ENCODE measurements at regions not wholly inside any gene's neighbourhood (a gene's known extent, or its start where the extent isn't known, plus 50 kb on each side); places are given as distances from the start of the nearest gene placed in this dataset.

DNA sequence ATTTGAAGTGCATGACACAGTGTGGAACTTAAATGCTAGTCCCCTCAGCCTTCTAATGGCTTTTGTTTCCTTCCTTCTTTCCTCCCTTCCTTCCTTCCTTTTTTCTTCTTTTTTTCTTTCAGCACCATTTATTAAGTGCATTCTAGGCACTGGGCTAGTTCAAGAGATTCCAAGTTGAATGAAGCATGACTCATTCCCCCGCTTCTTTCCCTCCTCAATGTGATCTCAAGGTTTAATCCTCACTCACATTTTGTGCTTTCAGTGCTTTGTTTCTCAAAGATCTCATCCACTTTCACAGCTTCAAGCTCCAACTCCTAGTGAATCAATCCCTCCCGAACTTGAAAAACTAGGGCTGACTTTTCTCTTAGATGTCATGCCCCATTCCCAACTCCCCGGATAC lies 90.1 kb downstream of the LBH start:
- TF ChIP-seq, protein P1, sequence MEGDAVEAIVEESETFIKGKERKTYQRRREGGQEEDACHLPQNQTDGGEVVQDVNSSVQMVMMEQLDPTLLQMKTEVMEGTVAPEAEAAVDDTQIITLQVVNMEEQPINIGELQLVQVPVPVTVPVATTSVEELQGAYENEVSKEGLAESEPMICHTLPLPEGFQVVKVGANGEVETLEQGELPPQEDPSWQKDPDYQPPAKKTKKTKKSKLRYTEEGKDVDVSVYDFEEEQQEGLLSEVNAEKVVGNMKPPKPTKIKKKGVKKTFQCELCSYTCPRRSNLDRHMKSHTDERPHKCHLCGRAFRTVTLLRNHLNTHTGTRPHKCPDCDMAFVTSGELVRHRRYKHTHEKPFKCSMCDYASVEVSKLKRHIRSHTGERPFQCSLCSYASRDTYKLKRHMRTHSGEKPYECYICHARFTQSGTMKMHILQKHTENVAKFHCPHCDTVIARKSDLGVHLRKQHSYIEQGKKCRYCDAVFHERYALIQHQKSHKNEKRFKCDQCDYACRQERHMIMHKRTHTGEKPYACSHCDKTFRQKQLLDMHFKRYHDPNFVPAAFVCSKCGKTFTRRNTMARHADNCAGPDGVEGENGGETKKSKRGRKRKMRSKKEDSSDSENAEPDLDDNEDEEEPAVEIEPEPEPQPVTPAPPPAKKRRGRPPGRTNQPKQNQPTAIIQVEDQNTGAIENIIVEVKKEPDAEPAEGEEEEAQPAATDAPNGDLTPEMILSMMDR (IDR thresholded peaks at IDR 0.05; ENCODE audit: low read depth, low read length, poor library complexity, severe bottlenecking), result no peak
- no peak for TF ChIP-seq EZH2phosphoT487 (IDR thresholded peaks at IDR 0.05; ENCODE audit: borderline replicate concordance, low read length)

Data from DOHH2 (cell line).